ENCODE measurements at regions not wholly inside any gene's neighbourhood (a gene's known extent, or its start where the extent isn't known, plus 50 kb on each side); places are given as distances from the start of the nearest gene placed in this dataset.
"Not testable (repeated sequence)": the region's sequence is repeated elsewhere in the genome, so short reads cannot be mapped to it uniquely, and the experiment has no call there.

DNA sequence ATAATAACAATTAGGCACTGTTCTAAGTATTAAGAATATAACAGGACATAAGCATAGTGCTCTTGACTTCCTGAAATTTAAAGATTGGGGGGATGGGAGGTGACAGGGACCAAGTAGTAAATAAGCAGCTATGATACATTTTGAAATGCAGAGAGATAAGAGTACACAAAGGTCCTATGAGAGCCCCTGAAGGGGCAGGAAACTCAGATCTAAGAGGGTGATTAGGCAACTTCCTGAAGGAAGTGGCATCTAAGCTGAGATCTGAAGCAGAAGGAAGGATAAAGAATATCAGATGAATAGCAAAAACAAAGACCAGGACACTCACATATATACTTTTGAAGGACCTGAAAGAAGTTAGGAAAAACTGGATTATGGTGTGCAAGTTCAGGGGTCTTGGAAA lies 415.2 kb upstream of the FRG2C start:
- no peak for DNase-seq

GRCh38 chr3:75254685-75255084 lies 409.4 kb upstream of the FRG2C start:
- DNase-seq: no peak

DNA sequence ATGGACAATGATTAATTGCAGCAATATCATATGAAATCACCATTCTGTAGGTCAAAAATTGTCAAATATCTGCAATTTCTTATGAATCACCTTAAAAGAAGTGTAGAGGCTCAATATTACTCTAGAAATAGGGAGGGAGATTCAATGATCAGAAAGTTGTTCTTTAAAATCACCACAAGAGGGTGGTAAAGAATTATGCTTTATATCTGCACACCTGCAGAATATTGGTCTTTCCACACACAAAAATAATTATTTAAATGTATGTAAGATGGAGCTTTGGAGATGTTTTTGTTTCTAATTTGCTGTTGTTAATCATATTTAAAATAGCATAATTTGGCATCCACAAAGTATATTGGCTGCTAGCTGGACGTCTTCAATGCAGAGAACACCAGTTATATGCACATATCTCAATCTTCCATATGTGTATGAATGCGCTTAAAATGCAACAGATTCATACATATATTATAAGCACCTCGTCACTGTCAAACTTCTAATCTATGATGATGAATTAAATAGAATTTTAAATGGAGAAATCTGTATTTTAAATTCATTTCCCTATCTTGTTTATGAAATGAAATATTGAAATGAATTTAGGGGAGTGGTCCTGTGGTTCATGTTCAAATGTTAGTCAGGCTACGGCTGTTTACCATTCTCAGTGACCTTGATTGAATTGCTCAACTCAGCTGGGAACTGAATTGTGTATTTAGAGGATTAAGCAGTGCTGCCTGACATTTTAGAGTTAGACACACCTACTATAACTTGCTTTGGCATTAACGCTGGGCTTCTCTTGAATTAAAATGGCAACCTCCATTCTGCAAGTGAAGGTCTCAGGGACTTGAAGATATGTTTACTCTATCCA lies 405.1 kb upstream of the FRG2C start:
- DNase-seq: not testable (repeated sequence)

GRCh38 chr3:75260975-75261374 lies 403.2 kb upstream of the FRG2C start:
- not testable (repeated sequence) for DNase-seq

GRCh38 chr3:75262661-75263060 lies 401.5 kb upstream of the FRG2C start:
- no peak for DNase-seq

DNA sequence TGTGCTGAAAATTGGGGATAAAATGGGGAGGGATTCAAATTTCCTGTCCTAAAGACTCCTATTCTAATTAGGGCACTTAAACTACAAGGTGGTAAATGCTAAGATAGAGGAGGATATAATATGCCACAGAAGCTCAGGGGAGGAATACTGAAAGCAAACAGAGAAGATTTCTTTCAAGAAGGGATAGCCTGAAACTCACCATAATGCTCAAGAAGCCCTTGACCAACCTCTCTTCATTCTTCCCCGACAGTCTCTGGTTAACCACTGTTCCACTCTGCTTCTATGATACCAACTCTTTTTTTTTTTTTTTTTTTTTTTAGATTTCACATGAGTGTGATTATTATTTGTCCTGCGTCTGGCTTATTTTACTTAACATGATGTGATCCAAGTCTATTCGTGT lies 398.2 kb upstream of the FRG2C start:
- no peak for DNase-seq

DNA sequence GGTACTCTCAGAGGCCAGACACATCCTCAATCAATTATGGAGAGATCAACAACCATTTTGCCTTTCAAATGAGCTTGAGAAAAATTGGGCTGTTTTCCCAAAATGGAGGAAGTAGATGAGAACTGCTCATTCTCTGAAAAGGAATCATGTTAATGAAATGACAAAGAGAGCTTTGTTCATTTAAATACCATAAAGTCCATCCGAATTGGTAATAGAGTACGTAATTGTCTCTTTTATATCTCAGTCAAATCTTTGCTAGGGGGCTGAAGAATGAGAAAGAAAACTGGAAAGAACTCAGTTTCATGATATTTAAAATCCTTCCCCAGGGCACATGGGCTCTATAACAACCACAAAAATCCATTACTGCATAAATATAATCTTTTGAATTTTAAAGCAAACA lies 395.6 kb upstream of the FRG2C start:
- DNase-seq: not testable (repeated sequence)

- not testable (repeated sequence) for DNase-seq
Observed at GRCh38 chr3:75272237-75272636, 391.9 kb upstream of the FRG2C start.

DNA sequence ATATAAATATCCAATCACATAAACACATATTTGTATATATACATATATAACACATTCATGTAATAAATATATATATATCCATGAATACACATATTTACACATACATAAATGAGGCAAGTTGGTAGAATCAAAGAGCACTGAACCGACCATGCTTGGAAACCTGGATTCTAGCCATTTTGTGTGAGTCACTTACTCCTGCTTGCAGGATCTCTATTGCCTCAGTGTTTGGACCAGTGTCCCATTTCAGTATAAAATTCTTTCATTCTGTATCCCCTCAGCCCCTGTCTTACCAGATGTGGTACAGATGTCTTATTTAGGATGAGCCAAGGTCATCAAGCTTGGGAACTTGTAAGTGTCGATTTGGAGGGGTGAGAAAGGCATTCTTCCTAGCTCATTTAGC lies 391.4 kb upstream of the FRG2C start:
- no peak for DNase-seq

GRCh38 chr3:75285531-75286148 lies 378.5 kb upstream of the FRG2C start:
- not testable (repeated sequence) for DNase-seq

DNA sequence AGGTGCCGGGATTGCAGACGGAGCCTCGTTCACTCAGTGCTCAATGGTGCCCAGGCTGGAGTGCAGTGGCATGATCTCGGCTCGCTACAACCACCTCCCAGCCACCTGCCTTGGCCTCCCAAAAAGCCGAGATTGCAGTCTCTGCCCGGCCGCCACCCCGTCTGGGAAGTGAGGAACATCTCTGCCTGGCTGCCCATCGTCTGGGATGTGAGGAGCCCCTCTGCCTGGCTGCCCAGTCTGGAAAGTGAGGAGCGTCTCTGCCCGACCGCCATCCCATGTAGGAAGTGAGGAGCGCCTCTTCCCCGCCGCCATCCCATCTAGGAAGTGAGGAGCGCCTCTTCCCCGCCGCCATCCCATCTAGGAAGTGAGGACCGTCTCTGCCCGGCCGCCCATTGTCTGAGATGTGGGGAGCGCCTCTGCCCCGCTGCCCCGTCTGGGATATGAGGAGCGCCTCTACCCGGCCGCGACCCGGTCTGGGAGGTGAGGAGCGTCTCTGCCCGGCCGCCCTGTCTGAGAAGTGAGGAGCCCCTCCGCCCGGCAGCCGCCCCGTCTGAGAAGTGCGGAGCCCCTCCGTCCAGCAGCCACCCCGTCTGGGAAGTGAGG lies 375.1 kb upstream of the FRG2C start:
- not testable (repeated sequence) for DNase-seq

DNA sequence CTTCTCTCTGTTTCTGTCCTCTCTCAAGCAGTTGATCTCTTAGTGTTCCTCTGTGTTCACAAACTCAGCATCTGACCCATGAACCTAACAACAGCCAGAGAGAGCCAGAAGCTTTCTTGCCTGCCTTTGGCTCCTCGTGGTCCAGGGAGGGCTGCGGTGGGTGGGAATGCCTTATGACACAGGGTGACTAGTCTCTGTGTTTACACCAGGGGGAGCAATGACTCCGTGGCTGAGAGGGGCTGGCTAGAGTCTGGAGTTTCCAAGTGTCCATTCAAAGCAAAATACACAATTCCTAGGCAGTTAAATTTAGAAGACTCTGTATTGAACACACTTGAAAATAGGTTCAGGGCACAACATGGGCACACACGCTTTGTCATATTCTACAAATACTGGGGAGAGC lies 370.0 kb upstream of the FRG2C start:
- DNase-seq: no peak

DNA sequence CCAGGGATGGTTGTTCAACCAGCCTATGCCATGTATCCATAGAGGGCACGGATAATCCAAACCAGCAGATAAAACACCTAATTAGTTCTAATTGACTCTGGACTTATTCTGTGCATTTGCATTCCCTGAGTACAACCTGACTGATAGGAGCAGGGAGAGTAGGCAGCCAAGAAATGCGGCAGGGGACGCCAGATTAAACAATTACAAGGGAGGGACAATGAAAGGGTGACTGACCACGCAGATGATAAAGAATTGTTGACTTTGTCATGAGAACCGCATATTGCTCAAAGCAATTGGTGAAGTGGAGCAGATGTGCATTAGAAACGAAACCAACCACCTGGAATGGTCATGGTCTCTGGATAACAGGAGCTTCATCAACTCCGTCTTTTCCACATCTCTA lies 369.1 kb upstream of the FRG2C start:
- DNase-seq: no peak

- DNase-seq: no peak
Observed at GRCh38 chr3:75296858-75297257, 367.3 kb upstream of the FRG2C start.

GRCh38 chr3:75300606-75301005 lies 363.5 kb upstream of the FRG2C start:
- no peak for DNase-seq

DNA sequence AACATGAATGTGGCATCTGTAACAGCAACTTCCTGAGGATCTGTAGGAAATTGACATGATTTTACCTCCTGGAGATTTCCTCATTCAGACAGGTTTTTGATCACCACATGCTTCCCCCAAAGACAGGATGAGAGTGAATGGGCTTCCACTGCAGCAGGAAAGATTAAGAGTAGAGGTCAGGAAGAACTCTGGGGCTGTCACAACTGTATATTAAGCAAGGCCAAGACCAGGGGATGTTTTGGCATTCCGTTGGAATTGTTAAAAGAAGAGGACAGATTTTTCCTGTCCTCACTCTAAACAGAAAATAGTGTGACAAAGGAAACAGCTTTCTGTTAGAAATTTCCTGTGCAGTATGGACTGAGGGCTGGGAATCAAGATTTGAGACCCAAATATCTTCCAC lies 363.1 kb upstream of the FRG2C start:
- not testable (repeated sequence) for DNase-seq

DNA sequence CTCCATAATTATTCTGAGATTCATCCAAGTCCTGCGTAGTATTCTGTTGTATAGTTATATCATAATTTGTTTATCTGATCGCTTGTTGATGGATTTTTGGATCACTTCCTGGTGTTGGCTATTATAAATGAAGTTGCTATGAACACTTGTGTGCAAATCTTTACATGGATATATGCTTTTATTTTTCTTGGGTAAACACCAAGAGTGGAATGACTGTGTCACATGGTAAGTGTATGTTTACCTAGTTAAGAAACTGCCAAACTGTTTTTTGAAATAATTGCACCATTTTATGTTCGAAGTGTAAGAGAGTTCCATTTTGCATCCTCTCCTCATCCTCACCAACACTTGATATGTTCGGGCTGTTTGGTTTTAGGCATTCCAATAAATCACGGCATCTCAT lies 360.4 kb upstream of the FRG2C start:
- DNase-seq: no peak

GRCh38 chr3:75305901-75306300 lies 358.2 kb upstream of the FRG2C start:
- DNase-seq: no peak

GRCh38 chr3:75311306-75311705 lies 352.8 kb upstream of the FRG2C start:
- DNase-seq: not testable (repeated sequence)

DNA sequence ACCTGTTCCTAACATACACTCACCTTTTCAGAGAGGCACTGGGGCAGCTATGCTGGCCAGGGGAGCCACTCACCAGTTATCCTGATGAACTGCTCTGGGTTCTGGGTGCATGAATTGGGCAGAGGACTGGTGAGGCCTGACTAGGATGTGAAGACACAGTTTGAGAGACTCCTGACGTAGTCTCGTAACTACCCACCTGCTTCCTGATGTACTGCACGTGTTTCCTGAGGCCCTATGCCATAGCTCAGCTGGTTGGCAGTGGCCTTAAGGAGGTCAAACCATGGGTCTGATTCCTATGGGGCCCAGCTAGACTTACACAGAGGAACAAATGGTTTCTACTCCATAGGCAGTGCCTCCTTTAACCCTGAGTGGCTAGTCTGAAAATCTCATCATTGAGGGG lies 351.7 kb upstream of the FRG2C start:
- not testable (repeated sequence) for DNase-seq

DNA sequence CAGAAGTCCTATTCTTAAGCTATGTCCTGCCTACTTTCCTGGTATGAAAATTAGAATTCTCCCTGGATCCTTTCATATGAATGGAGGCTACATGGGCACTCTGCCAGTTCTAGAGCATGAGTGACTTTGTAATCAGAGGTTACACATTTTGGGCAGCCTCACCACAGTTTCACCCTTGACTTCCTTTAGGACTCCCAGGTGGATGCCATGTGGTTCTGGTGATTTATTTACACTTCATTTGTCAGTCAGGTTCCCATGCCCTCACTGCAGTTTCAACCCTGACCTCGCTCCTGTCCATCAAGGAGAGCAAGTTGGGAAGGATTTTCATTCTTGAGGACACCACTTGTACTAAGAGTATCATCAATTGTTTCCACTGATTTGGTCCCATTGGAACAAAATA lies 344.4 kb upstream of the FRG2C start:
- not testable (repeated sequence) for DNase-seq

DNA sequence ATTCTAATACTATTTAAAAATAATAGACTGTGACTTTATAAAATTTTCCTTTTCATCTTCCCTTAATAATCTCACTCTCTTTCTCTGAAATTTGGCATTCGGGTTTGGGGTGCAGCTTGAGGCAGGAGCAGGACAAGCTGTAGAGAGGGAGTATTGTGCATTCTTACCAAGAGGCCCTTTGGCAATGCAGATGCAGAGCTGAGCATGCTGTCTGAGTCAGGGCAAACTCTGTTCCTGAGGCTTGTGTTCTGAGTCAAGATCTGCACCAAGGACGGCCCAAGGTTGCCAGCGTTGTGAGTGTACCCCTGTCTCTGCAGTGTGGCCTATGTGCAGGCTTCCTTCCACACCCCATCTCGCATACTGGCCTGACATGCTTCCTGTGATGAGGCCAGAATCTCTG lies 343.8 kb upstream of the FRG2C start:
- DNase-seq: no peak

DNA sequence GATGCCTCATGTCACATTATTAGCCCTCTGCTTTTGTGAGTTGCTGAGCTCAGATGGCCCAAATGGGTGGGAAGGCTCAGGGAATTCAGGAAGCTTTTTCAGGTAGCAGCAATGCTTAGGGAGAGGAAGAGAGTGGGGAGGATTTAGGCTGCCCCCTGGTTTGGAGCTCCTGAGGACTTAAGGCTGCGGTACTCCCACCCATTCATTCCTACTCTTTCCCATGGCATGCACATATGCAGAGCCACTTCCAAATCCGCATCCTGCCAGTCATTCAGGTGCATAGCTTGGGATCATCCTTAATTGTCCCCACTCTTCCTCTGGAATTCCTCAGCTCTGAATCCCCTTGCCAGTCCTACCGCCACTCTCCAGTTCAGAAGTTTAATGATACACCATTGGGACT lies 343.1 kb upstream of the FRG2C start:
- no peak for DNase-seq

GRCh38 chr3:75323936-75324335 lies 340.2 kb upstream of the FRG2C start:
- not testable (repeated sequence) for DNase-seq

All from NCI-H226 (cell line).